ENCODE measurements at regions not wholly inside any gene's neighbourhood (a gene's known extent, or its start where the extent isn't known, plus 50 kb on each side); places are given as distances from the start of the nearest gene placed in this dataset.
A peak's percentile ranks its signal among the peaks of the same experiment; 100 is the strongest.

GRCh38 chr12:46560874-46561273 lies 188.3 kb upstream of the SLC38A2 start:
- H3K27ac ChIP-seq (ENCODE audit: insufficient read depth, low read length), result peak overlapping the region; percentile 5; the same call in 1 of the 2 replicates
- POLR2A ChIA-PET (ENCODE audit: unreplicated experiment), result no interaction called here
- BruUV-seq (replicated peaks), result no TSS peak

More at GRCh38 chr12:46560874-46561273, 188.3 kb upstream of the SLC38A2 start:
- Histone ChIP-seq H2AK5ac (ENCODE audit: low read depth, low read length) (peak overlapping the region; percentile 83), H2AFZ (replicated peaks; ENCODE audit: low read length, poor library complexity) (no peak overlapping the region), H3K4me3 (ENCODE audit: insufficient read depth, low read depth, low read length) (no peak overlapping the region), H3K9me3 (ENCODE audit: control insufficient read depth, insufficient read depth, low read length) (peaks cover 2% of the 10 kb centered on the region; the same call in 1 of the 2 replicates), H2BK15ac (ENCODE audit: low read depth, low read length) (peak overlapping the region; percentile 71; the same call in 1 of the 3 replicates), H3K14ac (replicated peaks; ENCODE audit: low read depth, low read length) (peak overlapping the region; percentile 81), H2BK120ac (ENCODE audit: low read depth, low read length) (peak overlapping the region; percentile 85), H3K79me1 (ENCODE audit: low read depth in 1 of 2, low read length in 2 of 2) (peaks cover 0 to 17% of the 10 kb centered on the region in 2 experiments; a peak in 2 of 4 replicates), H3K9me1 (ENCODE audit: insufficient read depth, low read length) (peaks cover 2% of the 10 kb centered on the region; the same call in 1 of the 2 replicates), H3K4ac (ENCODE audit: low read depth, low read length) (peak overlapping the region; percentile 89), H4K91ac (ENCODE audit: insufficient read depth, low read depth, low read length) (peak overlapping the region; percentile 43; the same call in 1 of the 2 replicates), H2BK5ac (ENCODE audit: low read depth, low read length, poor library complexity, severe bottlenecking) (peak overlapping the region; percentile 67), H3K18ac (ENCODE audit: low read depth, low read length) (peak overlapping the region; percentile 26; the same call in 1 of the 2 replicates), H3K36me3 (ENCODE audit: control insufficient read depth, insufficient read depth, low read length) (no peaks in the 10 kb centered on the region), H4K20me1 (ENCODE audit: insufficient read depth, low read length) (no peaks in the 10 kb centered on the region), H4K8ac (ENCODE audit: low read depth in 2 of 2, low read length in 2 of 2) (peak overlapping the region in 1 of 2 experiments; percentile 78; a peak in 1 of 4 replicates), H3K23ac (ENCODE audit: low read depth, low read length) (no peak overlapping the region), H3K27me3 (ENCODE audit: control insufficient read depth, insufficient read depth, low read length) (no peaks in the 10 kb centered on the region), H3K56ac (ENCODE audit: extremely low read depth, insufficient read depth, low read length) (no peak overlapping the region), H2BK20ac (ENCODE audit: low read depth, low read length) (peak overlapping the region; percentile 89; the same call in 1 of the 2 replicates), H2AK9ac (replicated peaks; ENCODE audit: low read depth, low read length, poor library complexity) (no peak overlapping the region), H3K9ac (ENCODE audit: low read depth, low read length) (no peak overlapping the region), H3K4me2 (ENCODE audit: low read depth, low read length) (no peak overlapping the region), H3K4me1 (ENCODE audit: control insufficient read depth, insufficient read depth, low read length) (peaks cover 6% of the 10 kb centered on the region), H4K5ac (ENCODE audit: low read depth, low read length) (no peak overlapping the region)
- in situ Hi-C loops (cut with MboI; ENCODE audit: low sequenced_read_pairs) (no loop called here), intact Hi-C loops (cut with micrococcal nuclease) (no loop called here), dilution Hi-C loops (cut with HindIII; ENCODE audit: low sequenced_read_pairs, unreplicated experiment) (no loop called here)
- no CpG with 5 or more reads among the region's 1 CpG for WGBS, 2 experiments (ENCODE audit: extremely low coverage in 2 of 2, insufficient read length in 1 of 2)
- ATAC-seq (ENCODE audit: low read depth), result no peak
- CTCF ChIA-PET, result interaction anchor here (0.8 kb wide), 1 partner anchor 15 kb away, joined by 3 read pairs; no protein-coding TSS in a partner anchor
- no peak for DNase-seq
- no peak for TF ChIP-seq MAFK (IDR thresholded peaks at IDR 0.05; ENCODE audit: low read depth, low read length)
- no peak for TF ChIP-seq CTCF (conservative IDR thresholded peaks at IDR 0.05; ENCODE audit: low read depth, low read length)
- TF ChIP-seq MXI1 (IDR thresholded peaks at IDR 0.05; ENCODE audit: borderline replicate concordance, low read depth, low read length), result no peak

All from IMR-90 (cell line).